Activated CD8-positive, alpha-beta memory T cell treated with anti-CD3 and anti-CD28 coated beads, Interleukin-2, amount 10 ng/mL, durations not matched to agents 7 days and 5 days (primary cell): ENCODE measurements at regions not wholly inside any gene's neighbourhood (a gene's known extent, or its start where the extent isn't known, plus 50 kb on each side); places are given as distances from the start of the nearest gene placed in this dataset.
A peak's percentile ranks its signal among the peaks of the same experiment; 100 is the strongest.
"Not testable (repeated sequence)": the region's sequence is repeated elsewhere in the genome, so short reads cannot be mapped to it uniquely, and the experiment has no call there.

Source experiments
- ATAC-seq: fragments of 150-1000 bp; cut with Tn5 transposase; one replicate; pipeline ENCODE4 v1.10.0; 2021; ENCODE audit warnings: moderate library complexity
- CTCF ChIA-PET: fragments of 350-600 bp; sonication (Branson Sonifier 250); formaldehyde crosslinking; loops from one replicate; lab custom pipeline; 2021; ENCODE audit warnings: antibody characterized with exemption; lab: Charles Lee
- DNase-seq: peaks from one replicate; pipeline ENCODE4 v3.0.0-alpha.2; 2020
- H3K27ac Mint-ChIP-seq: one replicate; pipeline ENCODE4 v1.8.0; 2021; ENCODE audit warnings: mild to moderate bottlenecking, mixed read lengths
- H3K27me3 Mint-ChIP-seq: one replicate; pipeline ENCODE4 v1.8.0; 2021; ENCODE audit warnings: mixed read lengths
- H3K36me3 Mint-ChIP-seq: one replicate; pipeline ENCODE4 v1.8.0; 2021; ENCODE audit warnings: mild to moderate bottlenecking, mixed read lengths
- H3K4me1 Mint-ChIP-seq: one replicate; pipeline ENCODE4 v1.8.0; 2021; ENCODE audit warnings: mixed read lengths
- H3K4me3 Mint-ChIP-seq: one replicate; pipeline ENCODE4 v1.8.0; 2021; ENCODE audit warnings: mild to moderate bottlenecking, moderate library complexity, mixed read lengths
- H3K9me3 Mint-ChIP-seq: one replicate; pipeline ENCODE4 v1.8.0; 2022; ENCODE audit warnings: low read depth, mixed read lengths

GRCh38 chr22:25478528-25478927 lies 85.9 kb upstream of the GRK3 start:
- Mint-ChIP-seq H3K36me3 (peaks cover 57% of the 10 kb centered on the region), H3K9me3 (no peaks in the 10 kb centered on the region), H3K4me1 (peaks cover 6% of the 10 kb centered on the region), H3K27ac (no peak overlapping the region), H3K4me3 (no peak overlapping the region), H3K27me3 (no peaks in the 10 kb centered on the region)
- DNase-seq = no peak
- ATAC-seq = no peak
- CTCF ChIA-PET = interaction anchor here (2.1 kb wide), 1 partner anchor 294 kb away, joined by 5 read pairs; no protein-coding TSS in a partner anchor

GRCh38 chr22:25480868-25481267 lies 83.6 kb upstream of the GRK3 start:
- DNase-seq, CTCF ChIA-PET: not testable (repeated sequence)
- H3K36me3 Mint-ChIP-seq = peaks cover 64% of the 10 kb centered on the region

GRCh38 chr22:25482091-25482760 lies 82.2 kb upstream of the GRK3 start:
- Mint-ChIP-seq H3K27ac (no peak overlapping the region), H3K9me3 (no peaks in the 10 kb centered on the region), H3K4me3 (no peak overlapping the region)

More at GRCh38 chr22:25480868-25481267, 83.6 kb upstream of the GRK3 start:
- H3K27ac Mint-ChIP-seq, H3K4me3 Mint-ChIP-seq, ATAC-seq, H3K9me3 Mint-ChIP-seq, H3K27me3 Mint-ChIP-seq: not testable (repeated sequence)
- peaks cover 25% of the 10 kb centered on the region for H3K4me1 Mint-ChIP-seq

GRCh38 chr22:25482868-25483639 lies 81.4 kb upstream of the GRK3 start:
- DNase-seq = no peak
- Mint-ChIP-seq H3K27ac (no peak overlapping the region), H3K4me3 (no peak overlapping the region), H3K9me3 (no peaks in the 10 kb centered on the region), H3K4me1 (peaks cover 44% of the 10 kb centered on the region), H3K27me3 (no peaks in the 10 kb centered on the region), H3K36me3 (peaks cover 53% of the 10 kb centered on the region)
- no peak for ATAC-seq
- CTCF ChIA-PET = interaction anchor here (1.2 kb wide), 1 partner anchor 61 kb away, joined by 3 read pairs; no protein-coding TSS in a partner anchor

More at GRCh38 chr22:25482091-25482760, 82.2 kb upstream of the GRK3 start:
- DNase-seq (no peak), ATAC-seq (no peak)
- H3K36me3 Mint-ChIP-seq = peaks cover 56% of the 10 kb centered on the region
- CTCF ChIA-PET = interaction anchor here (1.2 kb wide), 1 partner anchor 61 kb away, joined by 3 read pairs; no protein-coding TSS in a partner anchor
- peaks cover 36% of the 10 kb centered on the region for H3K4me1 Mint-ChIP-seq
- no peaks in the 10 kb centered on the region for H3K27me3 Mint-ChIP-seq

- Mint-ChIP-seq H3K36me3 (peaks cover 53% of the 10 kb centered on the region), H3K27ac (no peak overlapping the region), H3K4me3 (no peak overlapping the region), H3K4me1 (peaks cover 52% of the 10 kb centered on the region), H3K27me3 (no peaks in the 10 kb centered on the region), H3K9me3 (no peaks in the 10 kb centered on the region)
- no peak for DNase-seq
- no peak for ATAC-seq
- CTCF ChIA-PET = interaction anchor here (1.2 kb wide), 1 partner anchor 60 kb away, joined by 3 read pairs; no protein-coding TSS in a partner anchor
Observed at GRCh38 chr22:25483931-25484330, 80.5 kb upstream of the GRK3 start.

DNA sequence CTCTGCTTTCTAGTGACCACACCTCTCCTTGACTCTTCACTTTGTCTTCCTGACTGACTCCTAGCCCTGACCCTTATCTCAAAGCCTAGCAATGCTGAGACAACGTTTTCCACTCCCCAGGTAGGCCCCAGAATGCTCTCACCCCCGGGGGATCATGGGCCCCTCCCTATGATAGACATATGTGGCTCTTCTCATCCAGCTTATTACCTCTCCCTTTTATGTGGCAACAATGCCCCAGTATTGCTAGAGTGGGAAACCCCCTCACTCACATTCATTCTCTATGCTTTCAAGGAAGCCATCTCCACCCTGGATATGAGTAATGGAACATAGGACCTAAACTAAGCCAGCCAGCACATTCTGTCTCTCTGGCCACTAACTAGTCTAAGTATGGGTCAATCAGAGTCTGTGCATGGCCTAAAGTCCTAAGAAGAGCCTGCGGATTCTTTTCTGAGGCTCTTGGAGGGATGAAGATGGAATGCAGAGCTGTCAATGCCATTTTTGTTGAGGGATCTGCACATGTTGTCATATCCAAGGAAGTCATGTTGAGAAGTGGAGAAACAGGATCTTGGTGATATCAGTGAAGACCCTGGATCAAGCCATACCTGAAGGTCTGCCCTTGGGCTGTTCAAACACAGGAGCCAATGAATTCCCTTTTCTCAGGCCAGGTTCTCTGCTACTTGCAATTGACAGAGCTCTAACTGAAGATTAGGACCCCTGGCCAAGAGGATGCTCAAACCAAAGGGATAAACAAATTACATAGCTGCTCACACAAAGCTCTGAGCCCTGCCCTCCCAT lies 79.8 kb upstream of the GRK3 start:
- peaks cover 47% of the 10 kb centered on the region for H3K36me3 Mint-ChIP-seq
- no peaks in the 10 kb centered on the region for H3K27me3 Mint-ChIP-seq
- ATAC-seq (no peak), DNase-seq (no peak)
- H3K4me3 Mint-ChIP-seq = no peak overlapping the region
- H3K27ac Mint-ChIP-seq = no peak overlapping the region
- CTCF ChIA-PET = interaction anchor here (1.1 kb wide), 1 partner anchor 17 kb away, joined by 4 read pairs; no protein-coding TSS in a partner anchor
- H3K4me1 Mint-ChIP-seq = peaks cover 51% of the 10 kb centered on the region
- no peaks in the 10 kb centered on the region for H3K9me3 Mint-ChIP-seq

- H3K27ac Mint-ChIP-seq = peak overlapping the region; percentile 53
- DNase-seq = peak; percentile 52
- CTCF ChIA-PET = interaction anchor here (1.1 kb wide), 1 partner anchor 18 kb away, joined by 4 read pairs; no protein-coding TSS in a partner anchor
- ATAC-seq = peak; percentile 65
- H3K36me3 Mint-ChIP-seq = peaks cover 49% of the 10 kb centered on the region
- no peaks in the 10 kb centered on the region for H3K9me3 Mint-ChIP-seq
- no peak overlapping the region for H3K4me3 Mint-ChIP-seq
- peaks cover 49% of the 10 kb centered on the region for H3K4me1 Mint-ChIP-seq
- no peaks in the 10 kb centered on the region for H3K27me3 Mint-ChIP-seq
Observed at GRCh38 chr22:25485626-25486545, 78.6 kb upstream of the GRK3 start.

DNA sequence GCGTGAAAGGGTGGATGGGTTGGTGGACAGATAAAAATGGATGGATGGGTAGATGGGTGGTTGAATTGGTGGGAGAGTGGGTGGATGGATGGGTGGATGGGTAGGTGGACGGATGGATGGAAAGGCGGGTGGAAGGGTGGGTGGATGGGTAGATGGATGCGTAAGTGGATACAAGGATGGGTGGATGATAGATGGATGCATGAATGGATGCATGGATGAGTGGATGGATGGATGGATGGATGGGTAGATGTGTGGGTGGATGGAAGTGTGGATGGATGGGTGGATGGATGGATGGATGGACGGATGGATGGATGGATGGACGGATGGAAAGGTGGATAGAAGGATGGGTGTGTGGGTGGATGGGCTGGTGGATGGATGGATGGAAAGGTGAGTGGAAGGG lies 77.0 kb upstream of the GRK3 start:
- no peak overlapping the region for H3K4me3 Mint-ChIP-seq
- DNase-seq = no peak
- H3K4me1 Mint-ChIP-seq = peaks cover 49% of the 10 kb centered on the region
- CTCF ChIA-PET = no interaction called here
- peaks cover 39% of the 10 kb centered on the region for H3K36me3 Mint-ChIP-seq
- H3K27ac Mint-ChIP-seq = no peak overlapping the region
- ATAC-seq = no peak
- no peaks in the 10 kb centered on the region for H3K27me3 Mint-ChIP-seq
- no peaks in the 10 kb centered on the region for H3K9me3 Mint-ChIP-seq

- Mint-ChIP-seq H3K9me3 (no peaks in the 10 kb centered on the region), H3K4me3 (no peak overlapping the region), H3K36me3 (peaks cover 38% of the 10 kb centered on the region), H3K27me3 (no peaks in the 10 kb centered on the region), H3K27ac (no peak overlapping the region), H3K4me1 (peaks cover 49% of the 10 kb centered on the region)
- peak; percentile 24 for ATAC-seq
- peak; percentile 44 for DNase-seq
- CTCF ChIA-PET = no interaction called here
Observed at GRCh38 chr22:25488244-25489020, 76.0 kb upstream of the GRK3 start.

- CTCF ChIA-PET = no interaction called here
- H3K4me3 Mint-ChIP-seq = no peak overlapping the region
- H3K36me3 Mint-ChIP-seq = peaks cover 32% of the 10 kb centered on the region
- no peak for ATAC-seq
- H3K4me1 Mint-ChIP-seq = peaks cover 46% of the 10 kb centered on the region
- H3K9me3 Mint-ChIP-seq = no peaks in the 10 kb centered on the region
- H3K27ac Mint-ChIP-seq = no peak overlapping the region
- no peaks in the 10 kb centered on the region for H3K27me3 Mint-ChIP-seq
- no peak for DNase-seq
Observed at GRCh38 chr22:25489947-25490346, 74.5 kb upstream of the GRK3 start.

DNA sequence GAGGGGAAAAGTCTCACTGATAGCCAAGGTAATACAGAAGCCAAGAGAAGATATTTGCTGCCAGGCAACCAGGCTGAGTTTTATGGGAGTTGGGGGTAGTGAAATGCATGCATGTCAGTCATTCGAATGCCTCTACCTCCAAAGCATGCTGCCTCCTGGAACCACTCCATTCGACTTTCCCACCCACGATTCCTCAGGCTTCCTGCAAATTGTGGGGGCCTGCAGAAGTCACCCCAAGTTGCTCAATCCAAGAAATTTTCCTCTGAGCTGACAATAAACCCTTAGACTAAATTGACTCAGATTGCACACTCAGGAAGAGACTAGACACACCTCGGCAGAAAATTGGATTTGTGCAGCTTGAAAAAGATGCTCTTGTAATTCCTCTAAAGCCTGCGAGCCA lies 73.6 kb upstream of the GRK3 start:
- H3K27me3 Mint-ChIP-seq = no peaks in the 10 kb centered on the region
- peaks cover 28% of the 10 kb centered on the region for H3K36me3 Mint-ChIP-seq
- ATAC-seq = no peak
- CTCF ChIA-PET = no interaction called here
- peaks cover 40% of the 10 kb centered on the region for H3K4me1 Mint-ChIP-seq
- no peaks in the 10 kb centered on the region for H3K9me3 Mint-ChIP-seq
- no peak for DNase-seq
- no peak overlapping the region for H3K27ac Mint-ChIP-seq
- no peak overlapping the region for H3K4me3 Mint-ChIP-seq

DNA sequence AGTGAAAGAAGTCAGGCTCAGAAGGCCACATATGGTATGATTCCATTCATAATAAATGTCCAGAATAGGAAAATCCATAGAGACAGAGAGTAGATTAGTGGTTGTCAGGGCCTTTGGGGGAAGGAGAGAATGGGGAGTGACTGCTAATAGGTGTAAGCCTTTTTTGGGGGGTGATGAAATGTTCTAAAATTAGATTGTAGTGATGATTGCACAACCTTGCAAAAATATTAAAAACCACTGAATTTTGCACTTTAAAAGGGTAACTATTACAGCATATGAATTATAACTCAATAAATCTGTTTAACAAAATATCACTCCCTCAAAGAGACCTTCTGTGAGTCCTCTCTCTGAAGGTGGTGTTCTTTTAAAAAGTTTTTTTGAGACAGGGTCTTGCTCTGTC lies 72.3 kb upstream of the GRK3 start:
- CTCF ChIA-PET = no interaction called here
- H3K27me3 Mint-ChIP-seq = no peaks in the 10 kb centered on the region
- no peak overlapping the region for H3K27ac Mint-ChIP-seq
- peaks cover 27% of the 10 kb centered on the region for H3K36me3 Mint-ChIP-seq
- H3K4me1 Mint-ChIP-seq = peaks cover 29% of the 10 kb centered on the region
- ATAC-seq (no peak), DNase-seq (no peak)
- no peak overlapping the region for H3K4me3 Mint-ChIP-seq
- H3K9me3 Mint-ChIP-seq = no peaks in the 10 kb centered on the region
